Gastroesophageal sphincter (tissue), 4 donors: ENCODE measurements at regions not wholly inside any gene's neighbourhood (a gene's known extent, or its start where the extent isn't known, plus 50 kb on each side); places are given as distances from the start of the nearest gene placed in this dataset.

Experiments used
- ATAC-seq: fragments of 150-250 bp; one replicate; pipeline ENCODE4 v1.9.1; 2016; ENCODE audit warnings: mild to moderate bottlenecking, moderate library complexity
- H3K27ac ChIP-seq, 4 donors: fragments of 200-600 bp; sonication (generic) in 3 of 4; 1 replicate in 3 of 4; 2 replicates in 1 of 4; pipeline ENCODE4 v1.5.1; 2016 to 2019
- H3K27me3 ChIP-seq: fragments of 200-600 bp; sonication (generic); one replicate; pipeline ENCODE4 v1.5.1; 2019
- H3K36me3 ChIP-seq, 2 donors: fragments of 200-600 bp; sonication (generic); one replicate each; pipeline ENCODE4 v1.5.1; 2019; ENCODE audit warnings: control low read depth in 1 of 2
- H3K4me1 ChIP-seq, 3 donors: fragments of 200-600 bp; sonication (generic); 1 replicate in 2 of 3; 2 replicates in 1 of 3; pipeline ENCODE4 v1.5.1; 2016 to 2019; ENCODE audit warnings: control low read depth in 2 of 3
- H3K4me3 ChIP-seq, 2 donors: fragments of 200-600 bp; sonication (generic); one replicate each; pipeline ENCODE4 v1.5.1; 2019; ENCODE audit warnings: mild to moderate bottlenecking in 1 of 2, moderate library complexity in 1 of 2
- H3K9me3 ChIP-seq, 3 donors: fragments of 200-600 bp; sonication (generic); one replicate each; pipeline ENCODE4 v1.5.1; 2017 to 2019; ENCODE audit warnings: control low read depth in 2 of 3
- EP300 ChIP-seq: sonication (generic); formaldehyde crosslinking; IDR thresholded peaks from one replicate; pipeline ENCODE4 v1.6.1; 2017; ENCODE audit warnings: antibody characterized with exemption, mild to moderate bottlenecking
- POLR2A ChIP-seq, 2 donors: fragments of 450-650 bp; IDR thresholded peaks; one replicate each; pipeline ENCODE4 v1.6.1; 2017; ENCODE audit warnings: antibody characterized with exemption in 2 of 2, mild to moderate bottlenecking in 2 of 2, moderate library complexity in 1 of 2
- POLR2AphosphoS5 ChIP-seq: sonication (generic); formaldehyde crosslinking; IDR thresholded peaks from one replicate; pipeline ENCODE4 v1.6.1; 2017; ENCODE audit warnings: antibody characterized with exemption
- WGBS, 2 donors: methylation state at CpG; one replicate each; pipeline ENCODE4 v1.1.5; 2018; ENCODE audit warnings: low coverage in 1 of 2; 5-methylcytosine and 5-hydroxymethylcytosine counted together
- TF ChIP-seq, protein P1 (sequence below), 4 experiments: fragments of 200-600 bp in 2 of 4; fragments of 450-650 bp in 2 of 4; sonication (generic) in 1 of 4; IDR thresholded peaks; one replicate each; pipeline ENCODE4 v1.5.1; 2017 to 2019; ENCODE audit warnings: antibody characterized with exemption in 4 of 4, mild to moderate bottlenecking in 2 of 4, moderate library complexity in 2 of 4

DNA sequence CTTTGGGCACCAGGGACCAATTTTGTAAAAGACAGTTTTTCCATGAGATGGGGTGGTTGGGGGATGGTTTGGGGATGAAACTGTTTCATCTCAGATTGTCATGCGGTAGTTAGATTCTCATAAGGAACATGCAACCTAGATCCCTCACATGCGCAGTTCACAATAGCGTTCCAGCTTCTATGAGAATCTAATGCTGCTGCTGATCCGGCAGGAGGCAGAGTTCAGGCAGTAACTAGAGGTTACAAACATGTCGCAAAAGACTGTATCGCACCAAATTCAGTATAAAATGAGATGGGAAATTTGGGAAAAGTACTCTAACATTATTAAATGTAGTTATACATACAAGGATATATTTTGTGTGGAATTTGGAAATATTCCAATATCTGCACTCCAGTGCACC lies 213.2 kb upstream of the LRFN5 start:
- no peaks in the 10 kb centered on the region for H3K9me3 ChIP-seq
- H3K4me1 ChIP-seq, result no peaks in the 10 kb centered on the region
- no peaks in the 10 kb centered on the region for H3K27me3 ChIP-seq
- H3K27ac ChIP-seq, result no peak overlapping the region
- H3K36me3 ChIP-seq, result no peaks in the 10 kb centered on the region
- TF ChIP-seq, protein P1, sequence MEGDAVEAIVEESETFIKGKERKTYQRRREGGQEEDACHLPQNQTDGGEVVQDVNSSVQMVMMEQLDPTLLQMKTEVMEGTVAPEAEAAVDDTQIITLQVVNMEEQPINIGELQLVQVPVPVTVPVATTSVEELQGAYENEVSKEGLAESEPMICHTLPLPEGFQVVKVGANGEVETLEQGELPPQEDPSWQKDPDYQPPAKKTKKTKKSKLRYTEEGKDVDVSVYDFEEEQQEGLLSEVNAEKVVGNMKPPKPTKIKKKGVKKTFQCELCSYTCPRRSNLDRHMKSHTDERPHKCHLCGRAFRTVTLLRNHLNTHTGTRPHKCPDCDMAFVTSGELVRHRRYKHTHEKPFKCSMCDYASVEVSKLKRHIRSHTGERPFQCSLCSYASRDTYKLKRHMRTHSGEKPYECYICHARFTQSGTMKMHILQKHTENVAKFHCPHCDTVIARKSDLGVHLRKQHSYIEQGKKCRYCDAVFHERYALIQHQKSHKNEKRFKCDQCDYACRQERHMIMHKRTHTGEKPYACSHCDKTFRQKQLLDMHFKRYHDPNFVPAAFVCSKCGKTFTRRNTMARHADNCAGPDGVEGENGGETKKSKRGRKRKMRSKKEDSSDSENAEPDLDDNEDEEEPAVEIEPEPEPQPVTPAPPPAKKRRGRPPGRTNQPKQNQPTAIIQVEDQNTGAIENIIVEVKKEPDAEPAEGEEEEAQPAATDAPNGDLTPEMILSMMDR (IDR thresholded peaks at IDR 0.05), result no peak
- TF ChIP-seq POLR2A (IDR thresholded peaks at IDR 0.05) (no peak), EP300 (no peak), POLR2AphosphoS5 (no peak)
- H3K4me3 ChIP-seq, result no peak overlapping the region
- no peak for ATAC-seq
- WGBS, 2 donors, result 88 to 93% methylated on average over 2 to 3 of the region's 6 CpGs

DNA sequence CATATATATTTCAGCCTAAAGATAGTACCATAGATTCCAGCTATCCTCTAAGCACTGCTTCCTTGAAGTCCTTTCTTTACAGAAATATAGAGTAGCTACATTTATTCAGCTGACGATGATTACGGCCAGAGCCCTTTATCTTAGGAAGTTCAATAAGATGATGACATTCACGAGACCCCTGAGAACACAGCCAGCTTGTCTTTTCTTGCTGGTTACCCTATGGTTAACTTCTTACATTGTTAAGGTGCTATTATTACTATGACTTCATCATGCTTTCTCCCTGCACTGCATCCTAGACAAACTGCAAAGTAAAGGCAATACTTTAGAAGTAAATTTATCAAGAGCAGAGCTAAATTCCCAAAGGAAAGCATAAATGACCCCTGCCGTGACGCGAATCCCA lies 214.4 kb upstream of the LRFN5 start:
- no peak for TF ChIP-seq POLR2A (IDR thresholded peaks at IDR 0.05)
- no peak for TF ChIP-seq POLR2AphosphoS5
- TF ChIP-seq, protein P1 (IDR thresholded peaks at IDR 0.05), result no peak
- no peak for TF ChIP-seq EP300
- Histone ChIP-seq H3K36me3 (no peaks in the 10 kb centered on the region), H3K4me3 (no peak overlapping the region), H3K9me3 (no peaks in the 10 kb centered on the region), H3K4me1 (no peaks in the 10 kb centered on the region), H3K27me3 (no peaks in the 10 kb centered on the region), H3K27ac (no peak overlapping the region)
- no peak for ATAC-seq
- WGBS, 2 donors, result 85 to 88% methylated on average over 6 of the region's 6 CpGs

DNA sequence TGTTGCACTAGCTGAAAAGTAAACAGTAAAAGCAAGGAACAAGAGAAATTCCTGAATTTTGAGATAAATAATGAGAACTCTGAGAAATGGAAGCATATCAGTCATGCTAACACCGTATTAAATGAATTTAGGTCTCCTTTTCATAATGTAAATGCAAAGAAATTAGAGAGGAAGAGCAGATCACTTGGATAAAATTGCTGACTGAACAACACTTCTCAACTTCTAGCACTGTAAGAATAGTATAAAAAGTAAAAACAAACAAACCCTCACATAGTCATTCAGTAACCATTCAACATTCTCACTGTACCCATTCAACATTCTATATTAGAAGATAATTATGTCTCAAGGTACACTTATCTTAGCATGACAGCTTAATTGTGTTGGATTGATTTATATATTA lies 217.3 kb upstream of the LRFN5 start:
- H3K27ac ChIP-seq, result no peak overlapping the region
- WGBS, 2 donors, result 63 to 76% methylated on average over 1 of the region's 1 CpG
- H3K27me3 ChIP-seq, result no peaks in the 10 kb centered on the region
- TF ChIP-seq EP300 (no peak), POLR2AphosphoS5 (no peak), POLR2A (IDR thresholded peaks at IDR 0.05) (no peak)
- TF ChIP-seq, protein P1 (IDR thresholded peaks at IDR 0.05), result no peak
- no peaks in the 10 kb centered on the region for H3K36me3 ChIP-seq
- ATAC-seq, result no peak
- no peak overlapping the region for H3K4me3 ChIP-seq
- H3K9me3 ChIP-seq, result no peaks in the 10 kb centered on the region
- no peaks in the 10 kb centered on the region for H3K4me1 ChIP-seq

DNA sequence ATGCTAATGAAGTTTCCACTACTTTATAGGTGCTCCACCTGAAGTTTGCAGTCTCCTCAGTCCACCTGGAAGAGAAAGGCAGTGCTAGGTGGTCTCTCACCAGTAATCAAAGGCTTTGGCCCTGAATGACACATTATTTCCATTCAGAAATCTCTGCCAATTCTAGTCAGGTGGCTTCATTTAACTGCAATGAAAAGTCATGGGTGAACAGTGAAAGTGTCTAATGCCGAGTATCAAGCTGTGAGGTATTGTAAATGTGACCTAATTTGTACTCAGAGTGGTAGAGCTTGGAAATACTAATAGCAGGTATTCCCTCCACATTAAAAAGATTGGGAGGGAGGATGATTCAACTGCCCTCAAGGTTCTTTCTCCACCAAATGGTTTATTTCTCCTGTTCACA lies 220.9 kb upstream of the LRFN5 start:
- no peaks in the 10 kb centered on the region for H3K4me1 ChIP-seq
- no peaks in the 10 kb centered on the region for H3K9me3 ChIP-seq
- no peaks in the 10 kb centered on the region for H3K36me3 ChIP-seq
- H3K4me3 ChIP-seq, result no peak overlapping the region
- 63% methylated on average over 1 of the region's 1 CpG; no CpG with 5 or more reads in 1 of the 2 donors for WGBS, 2 donors
- no peak overlapping the region for H3K27ac ChIP-seq
- ATAC-seq, result no peak
- TF ChIP-seq EP300 (no peak), POLR2A (IDR thresholded peaks at IDR 0.05) (no peak), POLR2AphosphoS5 (no peak)
- H3K27me3 ChIP-seq, result no peaks in the 10 kb centered on the region

DNA sequence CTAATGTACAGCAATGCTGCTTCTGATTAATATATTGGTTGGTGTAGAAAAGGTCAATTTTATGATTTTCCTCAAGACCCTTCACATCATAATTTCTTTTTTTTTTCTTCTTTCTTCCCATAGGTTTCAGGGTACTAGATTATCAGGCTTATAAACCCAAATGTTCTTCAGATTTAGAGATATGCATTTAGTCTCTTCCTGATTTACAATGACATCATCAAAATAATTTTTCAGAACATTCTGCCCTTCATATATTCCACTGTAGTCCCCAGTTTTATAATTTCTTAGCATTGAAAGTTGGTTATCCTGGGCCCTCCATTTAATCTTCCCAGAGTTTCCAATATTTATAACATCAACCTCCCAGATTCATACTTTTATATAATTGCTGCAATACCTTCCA lies 226.7 kb upstream of the LRFN5 start:
- H3K27me3 ChIP-seq, result no peaks in the 10 kb centered on the region
- ATAC-seq, result no peak

More for the DNA sequence above, 226.7 kb upstream of the LRFN5 start:
- no peaks in the 10 kb centered on the region for H3K4me1 ChIP-seq
- no peak overlapping the region for H3K4me3 ChIP-seq
- H3K36me3 ChIP-seq, result no peaks in the 10 kb centered on the region
- TF ChIP-seq EP300 (no peak), POLR2A (IDR thresholded peaks at IDR 0.05) (no peak), POLR2AphosphoS5 (no peak)
- TF ChIP-seq, protein P1 (IDR thresholded peaks at IDR 0.05), result no peak
- no peak overlapping the region for H3K27ac ChIP-seq
- no peaks in the 10 kb centered on the region for H3K9me3 ChIP-seq
